Colonic mucosa (tissue), 4 donors: ENCODE measurements at regions not wholly inside any gene's neighbourhood (a gene's known extent, or its start where the extent isn't known, plus 50 kb on each side); places are given as distances from the start of the nearest gene placed in this dataset.

ENCODE experiments used
- DNase-seq: peaks from one replicate; pipeline ENCODE4 v3.0.0-alpha.2; 2020
- H3K27ac ChIP-seq: fragments of 200-600 bp; one replicate; pipeline ENCODE4 v1.8.0; 2021
- H3K27me3 ChIP-seq: fragments of 200-600 bp; one replicate; pipeline ENCODE4 v1.8.0; 2021
- H3K36me3 ChIP-seq: fragments of 200-600 bp; one replicate; pipeline ENCODE4 v1.8.0; 2021
- H3K4me1 ChIP-seq: fragments of 200-600 bp; one replicate; pipeline ENCODE4 v1.8.0; 2021; ENCODE audit warnings: mild to moderate bottlenecking
- H3K4me3 ChIP-seq: fragments of 200-600 bp; one replicate; pipeline ENCODE4 v1.8.0; 2021
- H3K9ac ChIP-seq, 2 donors: one replicate each; pipeline ENCODE4 v1.7.0; 2013; ENCODE audit warnings: control low read depth in 2 of 2, low read depth in 2 of 2, low read length in 2 of 2
- H3K9me3 ChIP-seq: fragments of 200-600 bp; one replicate; pipeline ENCODE4 v1.8.0; 2021
- CTCF ChIP-seq: fragments of 200-600 bp; IDR thresholded peaks from one replicate; pipeline ENCODE4 v1.8.0; 2022; ENCODE audit warnings: antibody characterized with exemption, mild to moderate bottlenecking
- intact Hi-C: fragments of 100-400 bp; cut with DNase I; formaldehyde crosslinking; loops from one replicate; pipeline ENCODE4 v1.14.1; 2022
- donor health status: healthy.
- donor health status: DM: no; HTN: no; CAD: no.
- donor health status: DM: no; HTN: no; CAD: no.

DNA sequence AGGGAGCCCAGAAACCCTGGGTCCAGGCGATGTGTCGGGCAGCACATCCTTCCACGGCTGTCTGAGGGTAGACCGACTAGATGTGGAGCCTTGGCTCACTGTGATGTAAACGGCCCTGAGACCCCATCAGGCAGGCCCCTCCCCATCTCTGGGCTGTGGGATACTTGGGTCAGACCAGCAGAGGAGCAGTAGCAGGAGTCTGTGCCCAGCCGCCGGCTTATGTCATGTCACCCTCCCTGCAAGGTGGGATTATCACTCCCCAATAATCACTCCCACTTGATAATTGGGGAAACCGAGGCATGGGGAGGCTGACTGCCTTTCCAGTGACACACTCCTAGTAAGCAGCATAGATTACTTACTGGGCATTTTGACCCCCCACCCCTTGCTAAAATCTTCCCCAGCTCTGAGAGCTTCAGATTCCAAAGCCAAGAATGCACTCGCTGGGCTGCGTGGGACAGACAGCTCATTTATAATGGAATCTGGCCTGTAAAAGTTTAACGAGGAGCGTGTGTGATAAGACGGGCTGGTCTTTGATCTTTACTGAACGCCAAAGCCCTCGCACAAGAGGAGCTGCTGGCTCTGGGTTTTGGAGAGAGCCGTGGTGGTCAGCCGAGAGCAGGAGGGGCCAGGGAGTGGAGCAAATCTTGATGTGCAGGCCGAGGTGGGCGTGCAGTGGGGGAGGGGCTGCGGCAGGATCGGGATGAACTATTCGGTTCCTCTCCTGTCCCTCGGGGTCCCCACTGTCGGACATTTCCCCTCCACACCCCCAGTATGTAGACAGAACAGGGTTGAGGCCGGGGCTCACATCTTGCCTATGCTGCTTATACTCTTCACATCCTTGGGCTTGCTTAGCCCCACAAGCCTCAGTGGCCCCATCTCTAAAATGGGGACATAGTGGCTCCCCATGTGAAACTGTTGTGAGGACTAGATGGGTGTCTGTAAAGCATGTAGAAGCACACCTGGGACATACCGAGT lies 200.0 kb downstream of the GLI2 start:
- H3K9ac ChIP-seq, result peak overlapping the region in 1 of 2 donors; percentile 17
- intact Hi-C loops, result no loop called here
- peaks cover 26% of the 10 kb centered on the region for H3K4me1 ChIP-seq

DNA sequence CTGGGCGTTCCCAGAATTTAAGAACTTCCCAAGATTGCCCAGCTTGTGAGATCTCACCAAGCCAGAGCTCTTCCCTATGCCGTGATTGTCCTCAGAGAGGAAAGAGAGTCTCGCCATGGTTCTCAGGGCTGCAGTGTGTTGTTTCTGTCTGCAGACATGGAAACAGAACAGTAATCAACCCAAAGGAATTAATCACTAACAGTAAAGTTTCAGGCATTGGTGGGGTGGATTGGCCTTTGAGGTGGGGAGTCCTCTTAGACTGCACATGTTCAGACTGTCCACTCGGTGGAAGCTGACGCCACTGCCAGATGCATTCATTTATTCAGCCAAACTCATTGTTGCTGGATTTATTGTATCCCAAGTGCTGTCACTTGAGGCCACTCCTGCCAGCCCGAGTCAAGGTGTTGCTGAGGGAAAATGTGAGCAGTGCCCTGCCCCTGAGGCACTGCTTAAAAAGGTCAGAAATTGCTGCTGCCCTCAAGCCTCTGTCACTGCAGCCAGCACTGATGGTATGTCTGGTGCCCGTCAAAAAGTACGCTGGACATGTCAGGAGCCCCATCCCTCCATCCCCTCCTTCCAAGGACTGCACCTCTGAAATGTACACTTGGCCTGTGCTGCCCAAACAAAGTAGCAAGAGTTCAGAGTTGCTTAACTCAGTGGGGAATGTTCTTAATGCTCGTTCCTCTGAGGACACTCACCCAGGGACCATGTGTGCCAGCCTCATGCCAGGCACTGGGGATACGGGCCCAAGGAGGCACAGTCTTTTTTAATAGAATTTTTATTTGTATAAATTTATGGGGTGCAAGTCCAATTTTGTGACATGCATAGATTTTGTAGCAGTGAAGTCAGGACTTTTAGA lies 201.0 kb downstream of the GLI2 start:
- Histone ChIP-seq H3K27ac (no peak overlapping the region), H3K4me3 (no peak overlapping the region), H3K27me3 (no peaks in the 10 kb centered on the region), H3K4me1 (peaks cover 26% of the 10 kb centered on the region), H3K36me3 (no peaks in the 10 kb centered on the region), H3K9ac (no peak overlapping the region), H3K9me3 (no peaks in the 10 kb centered on the region)
- intact Hi-C loops, result no loop called here
- TF ChIP-seq CTCF, result no peak
- no peak for DNase-seq

More for the DNA sequence above, 200.0 kb downstream of the GLI2 start:
- TF ChIP-seq CTCF, result no peak
- no peaks in the 10 kb centered on the region for H3K27me3 ChIP-seq
- DNase-seq, result peak; percentile 71
- no peaks in the 10 kb centered on the region for H3K9me3 ChIP-seq
- no peaks in the 10 kb centered on the region for H3K36me3 ChIP-seq
- H3K27ac ChIP-seq, result no peak overlapping the region
- no peak overlapping the region for H3K4me3 ChIP-seq

DNA sequence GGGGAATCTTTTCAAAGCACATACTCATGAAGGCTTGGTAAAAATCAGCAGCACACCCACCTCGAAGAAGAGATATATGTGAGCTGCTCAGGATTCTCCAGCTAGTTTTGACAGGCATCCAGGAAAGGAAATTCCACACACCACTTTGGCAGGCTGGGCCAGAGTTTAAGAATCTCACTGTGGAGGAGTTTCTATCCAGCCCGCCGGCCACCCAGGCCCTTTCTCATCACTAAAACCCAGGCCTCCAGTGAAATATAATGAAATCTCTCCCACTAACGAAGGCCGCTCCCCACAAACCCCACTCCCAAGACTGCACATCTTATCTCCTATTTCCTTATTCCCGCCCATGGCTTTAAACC lies 202.0 kb downstream of the GLI2 start:
- Histone ChIP-seq H3K36me3 (no peaks in the 10 kb centered on the region), H3K27ac (no peak overlapping the region), H3K27me3 (no peaks in the 10 kb centered on the region), H3K4me3 (no peak overlapping the region), H3K9ac (no peak overlapping the region), H3K9me3 (no peaks in the 10 kb centered on the region), H3K4me1 (peaks cover 26% of the 10 kb centered on the region)
- no peak for TF ChIP-seq CTCF
- no peak for DNase-seq
- intact Hi-C loops, result no loop called here

DNA sequence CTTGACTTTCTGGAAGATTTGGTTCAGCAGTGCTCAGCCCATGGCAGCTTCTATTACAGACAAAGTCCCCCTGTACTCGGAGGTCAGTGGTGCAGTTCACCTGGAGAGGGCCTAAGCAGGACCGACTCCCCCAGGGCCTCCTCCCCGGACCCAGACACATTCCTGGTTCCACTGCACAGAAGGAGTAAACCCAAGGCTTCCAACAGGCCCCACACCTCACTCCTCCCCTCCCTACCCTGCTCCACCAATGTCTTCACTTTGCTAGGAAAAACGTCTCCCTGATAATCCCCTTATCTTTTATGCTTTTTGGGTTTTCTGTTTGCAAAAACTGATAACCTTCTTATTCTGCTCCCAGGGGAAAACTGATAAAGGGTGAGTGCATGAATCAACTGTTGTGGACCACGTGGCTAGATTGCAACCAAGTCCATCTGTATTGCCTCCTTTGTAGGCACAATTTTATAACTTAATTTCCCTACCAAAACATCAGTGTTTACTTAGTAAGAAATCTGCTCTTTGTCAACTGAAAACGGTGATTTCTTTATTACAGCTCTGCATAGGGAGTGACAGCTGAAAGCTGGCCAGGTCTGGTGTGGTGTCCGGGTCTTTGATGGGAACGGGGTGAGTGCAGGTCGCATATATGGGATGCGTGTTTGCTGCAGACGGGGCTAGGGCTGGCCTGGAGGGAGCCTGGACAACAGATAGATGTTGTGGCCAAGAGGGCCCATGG lies 202.5 kb downstream of the GLI2 start:
- Histone ChIP-seq H3K9me3 (no peaks in the 10 kb centered on the region), H3K36me3 (no peaks in the 10 kb centered on the region), H3K27me3 (no peaks in the 10 kb centered on the region), H3K4me1 (peaks cover 26% of the 10 kb centered on the region), H3K27ac (no peak overlapping the region), H3K9ac (no peak overlapping the region), H3K4me3 (no peak overlapping the region)
- DNase-seq, result peak; percentile 46
- no peak for TF ChIP-seq CTCF
- intact Hi-C loops, result no loop called here
